ENCODE measurements at regions not wholly inside any gene's neighbourhood (a gene's known extent, or its start where the extent isn't known, plus 50 kb on each side); places are given as distances from the start of the nearest gene placed in this dataset.

DNA sequence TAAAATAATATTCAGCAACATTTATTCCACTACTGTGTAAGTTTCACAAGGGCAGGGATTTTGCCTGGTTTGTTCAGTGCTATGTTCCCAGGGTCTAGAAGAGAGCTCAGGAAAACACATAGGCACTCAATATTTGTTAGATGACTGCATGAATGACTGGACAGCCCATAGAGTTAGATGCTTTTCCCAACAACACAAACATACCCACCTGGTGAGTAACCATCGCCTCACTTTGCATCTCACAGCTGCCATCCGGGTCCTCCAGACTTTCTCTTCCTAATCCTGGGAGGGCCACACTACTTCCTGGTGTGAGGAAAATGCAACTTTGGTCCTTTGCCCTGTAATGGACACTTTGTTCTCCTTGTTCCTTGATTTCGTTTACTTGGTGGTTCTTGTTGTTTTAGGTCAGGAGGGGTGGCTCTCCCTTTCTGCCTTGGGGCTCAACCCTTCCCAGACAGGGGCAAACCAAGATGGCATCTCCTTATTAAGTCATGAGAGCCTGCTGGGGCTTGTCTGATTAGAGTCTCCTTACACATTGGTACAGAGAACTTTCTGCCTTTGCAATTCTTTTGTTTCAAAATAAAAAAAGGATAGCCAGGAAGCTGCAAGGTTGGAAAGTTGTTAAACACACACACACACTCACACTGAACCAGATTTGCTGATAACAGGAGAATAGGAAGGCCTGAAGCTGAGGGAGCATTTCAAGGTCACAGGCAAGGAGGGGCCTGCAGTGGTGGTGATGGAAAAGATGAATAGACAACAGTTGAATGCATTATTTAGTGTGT, 190.6 kb downstream of the MID1IP1 start:
- no peak overlapping the region for H3K27ac ChIP-seq
- H3K4me1 ChIP-seq, result no peaks in the 10 kb centered on the region
- no peak overlapping the region for H3K4me3 ChIP-seq
- H3K36me3 ChIP-seq, result no peaks in the 10 kb centered on the region
- H3K9me3 ChIP-seq, result no peaks in the 10 kb centered on the region
- intact Hi-C loops (cut with DNase I), result no loop called here
- no peak for DNase-seq
- H3K27me3 ChIP-seq, result no peaks in the 10 kb centered on the region
- TF ChIP-seq POLR2A (IDR thresholded peaks at IDR 0.05), result no peak
- TF ChIP-seq POLR2AphosphoS5 (IDR thresholded peaks at IDR 0.05), result no peak
- TF ChIP-seq, protein P1, sequence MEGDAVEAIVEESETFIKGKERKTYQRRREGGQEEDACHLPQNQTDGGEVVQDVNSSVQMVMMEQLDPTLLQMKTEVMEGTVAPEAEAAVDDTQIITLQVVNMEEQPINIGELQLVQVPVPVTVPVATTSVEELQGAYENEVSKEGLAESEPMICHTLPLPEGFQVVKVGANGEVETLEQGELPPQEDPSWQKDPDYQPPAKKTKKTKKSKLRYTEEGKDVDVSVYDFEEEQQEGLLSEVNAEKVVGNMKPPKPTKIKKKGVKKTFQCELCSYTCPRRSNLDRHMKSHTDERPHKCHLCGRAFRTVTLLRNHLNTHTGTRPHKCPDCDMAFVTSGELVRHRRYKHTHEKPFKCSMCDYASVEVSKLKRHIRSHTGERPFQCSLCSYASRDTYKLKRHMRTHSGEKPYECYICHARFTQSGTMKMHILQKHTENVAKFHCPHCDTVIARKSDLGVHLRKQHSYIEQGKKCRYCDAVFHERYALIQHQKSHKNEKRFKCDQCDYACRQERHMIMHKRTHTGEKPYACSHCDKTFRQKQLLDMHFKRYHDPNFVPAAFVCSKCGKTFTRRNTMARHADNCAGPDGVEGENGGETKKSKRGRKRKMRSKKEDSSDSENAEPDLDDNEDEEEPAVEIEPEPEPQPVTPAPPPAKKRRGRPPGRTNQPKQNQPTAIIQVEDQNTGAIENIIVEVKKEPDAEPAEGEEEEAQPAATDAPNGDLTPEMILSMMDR (IDR thresholded peaks at IDR 0.05), result no peak
- TF ChIP-seq EP300 (IDR thresholded peaks at IDR 0.05), result no peak
- 61 to 77% methylated on average over 3 of the region's 3 CpGs for WGBS, 2 donors

DNA sequence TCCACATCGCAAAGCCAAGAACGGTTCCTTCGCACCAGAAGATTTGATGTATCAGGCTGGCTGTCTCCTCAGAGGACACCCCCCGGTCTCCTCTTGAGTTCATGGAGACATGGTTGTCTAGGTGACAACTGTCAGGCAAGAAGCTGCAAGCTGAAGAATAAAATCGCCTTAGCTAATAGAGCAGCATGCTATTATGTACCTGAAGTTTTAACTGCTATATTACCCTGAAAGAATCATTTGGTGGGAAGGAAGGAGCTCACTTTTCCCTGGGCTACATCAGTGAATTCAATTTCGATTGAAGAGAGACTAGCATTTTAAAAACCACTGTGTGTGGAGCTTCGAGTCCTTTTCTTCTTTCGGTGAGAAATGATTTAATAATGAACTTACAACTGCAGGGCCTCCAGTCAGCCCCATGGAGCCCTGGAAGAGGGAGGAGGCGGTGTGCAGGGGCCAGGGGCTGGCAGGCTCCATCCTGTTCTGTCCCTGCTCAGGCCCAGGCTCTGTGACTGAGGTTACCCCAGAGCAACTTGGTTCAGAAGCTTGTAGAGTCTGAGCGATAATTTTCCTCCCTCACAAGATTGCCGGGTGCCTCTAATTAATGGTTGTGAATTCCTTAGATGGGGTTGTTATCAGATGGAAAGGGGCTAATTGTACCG, 191.3 kb downstream of the MID1IP1 start:
- no peak for TF ChIP-seq POLR2AphosphoS5 (IDR thresholded peaks at IDR 0.05)
- Histone ChIP-seq H3K9me3 (no peaks in the 10 kb centered on the region), H3K4me1 (no peaks in the 10 kb centered on the region), H3K27ac (no peak overlapping the region), H3K4me3 (no peak overlapping the region), H3K36me3 (no peaks in the 10 kb centered on the region), H3K27me3 (no peaks in the 10 kb centered on the region)
- no peak for DNase-seq
- WGBS, 2 donors, result 92 to 93% methylated on average over 12 of the region's 12 CpGs
- intact Hi-C loops (cut with DNase I), result no loop called here

DNA sequence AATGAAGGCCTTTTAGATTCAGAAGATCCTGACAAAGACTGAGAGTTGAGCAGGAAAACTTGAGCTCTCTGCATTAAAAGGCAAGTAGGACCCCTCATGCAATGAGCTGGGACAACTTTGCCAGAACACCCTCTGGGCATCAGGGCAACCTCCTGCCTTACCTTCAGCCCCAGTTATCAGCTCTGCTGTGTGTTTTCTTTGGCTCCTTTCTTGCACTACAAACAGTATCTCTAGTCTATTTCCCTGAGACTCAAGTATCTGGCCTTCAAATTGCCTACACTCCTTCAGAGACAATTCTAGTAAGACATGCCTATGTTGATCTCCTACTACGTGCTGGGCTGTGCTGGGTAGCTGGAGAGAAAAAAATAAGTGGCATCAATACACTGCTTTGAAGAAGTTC, 192.2 kb downstream of the MID1IP1 start:
- no peak for DNase-seq
- no peak overlapping the region for H3K27ac ChIP-seq
- H3K4me1 ChIP-seq, result no peaks in the 10 kb centered on the region
- H3K36me3 ChIP-seq, result no peaks in the 10 kb centered on the region
- WGBS, 2 donors, result 88 to 90% methylated on average over 1 of the region's 1 CpG
- no peaks in the 10 kb centered on the region for H3K27me3 ChIP-seq
- H3K4me3 ChIP-seq, result no peak overlapping the region
- intact Hi-C loops (cut with DNase I), result no loop called here
- TF ChIP-seq, protein P1 (IDR thresholded peaks at IDR 0.05), result no peak
- no peak for TF ChIP-seq POLR2A (IDR thresholded peaks at IDR 0.05)
- no peak for TF ChIP-seq EP300 (IDR thresholded peaks at IDR 0.05)
- TF ChIP-seq POLR2AphosphoS5 (IDR thresholded peaks at IDR 0.05), result no peak
- H3K9me3 ChIP-seq, result no peaks in the 10 kb centered on the region

DNA sequence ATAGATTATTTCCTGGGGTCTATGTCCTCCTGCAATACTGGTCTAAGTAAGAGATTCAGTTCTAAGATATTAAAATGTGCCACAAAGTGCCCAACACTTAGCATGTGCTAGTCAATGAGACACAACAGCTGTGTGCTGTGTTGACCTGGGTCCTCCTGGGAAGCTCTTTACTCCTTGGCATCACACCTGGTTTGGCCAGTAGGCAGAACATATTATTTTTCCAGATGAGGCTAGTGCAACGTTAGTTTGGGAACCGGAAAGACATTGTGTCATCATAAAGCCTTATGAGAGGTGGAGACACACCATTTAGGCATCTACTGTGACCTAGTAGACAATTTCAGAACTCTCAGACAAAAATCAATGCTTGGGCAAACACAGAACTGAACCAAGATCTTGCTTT, 197.8 kb downstream of the MID1IP1 start:
- Histone ChIP-seq H3K9me3 (no peaks in the 10 kb centered on the region), H3K27ac (no peak overlapping the region), H3K4me1 (no peaks in the 10 kb centered on the region), H3K4me3 (no peak overlapping the region), H3K36me3 (no peaks in the 10 kb centered on the region), H3K27me3 (no peaks in the 10 kb centered on the region)
- 91 to 97% methylated on average over 2 of the region's 2 CpGs for WGBS, 2 donors
- intact Hi-C loops (cut with DNase I), result no loop called here
- TF ChIP-seq POLR2A (IDR thresholded peaks at IDR 0.05) (no peak), EP300 (IDR thresholded peaks at IDR 0.05) (no peak), POLR2AphosphoS5 (IDR thresholded peaks at IDR 0.05) (no peak)
- TF ChIP-seq, protein P1 (IDR thresholded peaks at IDR 0.05), result no peak
- DNase-seq, result no peak

DNA sequence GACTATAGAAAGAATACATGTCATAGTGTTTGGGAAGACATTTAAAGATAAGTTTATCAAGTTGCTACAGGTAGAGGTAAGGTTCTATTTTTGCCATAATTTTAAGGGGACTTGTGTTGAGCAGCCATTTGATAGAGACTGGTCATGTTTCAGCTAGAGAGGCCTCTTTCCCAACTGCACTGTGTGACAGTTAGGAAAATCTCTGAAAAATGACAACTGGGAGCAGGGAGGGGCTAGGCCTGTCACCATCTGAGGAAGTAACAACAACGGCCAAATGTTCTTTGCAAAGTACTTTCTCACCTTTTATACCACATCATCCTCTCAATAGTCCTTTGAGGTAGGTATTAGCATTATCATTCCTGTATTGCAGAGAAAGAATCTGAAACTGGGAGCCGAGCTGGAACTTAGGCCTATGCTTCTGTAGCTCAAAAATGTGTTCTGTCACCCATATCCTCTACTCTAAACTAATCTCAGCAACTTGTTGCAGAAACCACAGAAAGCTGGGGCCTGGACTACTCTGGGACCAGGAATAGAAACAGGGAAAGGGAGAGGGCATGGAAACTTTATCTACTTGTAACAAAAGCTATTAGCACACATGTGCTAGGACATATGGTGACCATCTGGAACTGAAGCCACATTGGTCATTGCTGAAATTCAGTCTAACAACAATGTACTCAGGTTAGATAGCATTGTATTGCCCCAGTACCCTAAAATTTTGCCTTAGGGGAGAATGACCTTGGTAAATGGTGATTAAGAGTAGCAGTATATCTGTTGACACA, 198.9 kb downstream of the MID1IP1 start:
- Histone ChIP-seq H3K27me3 (no peaks in the 10 kb centered on the region), H3K4me1 (no peaks in the 10 kb centered on the region), H3K36me3 (no peaks in the 10 kb centered on the region), H3K4me3 (no peak overlapping the region), H3K9me3 (no peaks in the 10 kb centered on the region), H3K27ac (no peak overlapping the region)
- TF ChIP-seq, protein P1 (IDR thresholded peaks at IDR 0.05), result no peak
- TF ChIP-seq POLR2AphosphoS5 (IDR thresholded peaks at IDR 0.05), result no peak
- TF ChIP-seq EP300 (IDR thresholded peaks at IDR 0.05), result no peak
- TF ChIP-seq POLR2A (IDR thresholded peaks at IDR 0.05), result no peak
- 53 to 55% methylated on average over 2 of the region's 2 CpGs for WGBS, 2 donors
- DNase-seq, result no peak
- intact Hi-C loops (cut with DNase I), result no loop called here
